Neural cell (in vitro differentiated cells): ENCODE measurements at regions not wholly inside any gene's neighbourhood (a gene's known extent, or its start where the extent isn't known, plus 50 kb on each side); places are given as distances from the start of the nearest gene placed in this dataset.

Source experiments
- EP300 ChIP-seq: fragments of 450-650 bp; conservative IDR thresholded peaks from 2 replicates; pipeline ENCODE4 v1.6.1; 2014; ENCODE audit warnings: antibody characterized with exemption, mild to moderate bottlenecking, moderate library complexity; ENCODE audit not compliant: poor library complexity, severe bottlenecking
- EZH2 ChIP-seq: fragments of 200-600, 300-800 bp; shearing (Covaris generic), sonication (generic); IDR thresholded peaks from 2 replicates; pipeline ENCODE4 v1.6.1; 2014; ENCODE audit warnings: antibody characterized with exemption, low read length, borderline replicate concordance, mild to moderate bottlenecking; ENCODE audit not compliant: insufficient read depth, poor library complexity, severe bottlenecking
- MXI1 ChIP-seq: fragments of 450-650 bp; conservative IDR thresholded peaks from 2 replicates; pipeline ENCODE4 v1.6.1; 2014; ENCODE audit warnings: antibody characterized with exemption, mild to moderate bottlenecking; ENCODE audit not compliant: poor library complexity, severe bottlenecking
- POLR2AphosphoS5 ChIP-seq: IDR thresholded peaks from 2 replicates; pipeline ENCODE4 v1.6.1; 2012
- RAD21 ChIP-seq: fragments of 450-650 bp; conservative IDR thresholded peaks from 2 replicates; pipeline ENCODE4 v1.6.1; 2014; ENCODE audit warnings: antibody characterized with exemption, mild to moderate bottlenecking, moderate library complexity
- REST ChIP-seq: IDR thresholded peaks from 2 replicates; pipeline ENCODE4 v1.6.1; 2012; ENCODE audit warnings: borderline replicate concordance
- SMC3 ChIP-seq: fragments of 450-650 bp; conservative IDR thresholded peaks from 2 replicates; pipeline ENCODE4 v1.6.1; 2014; ENCODE audit warnings: antibody characterized with exemption, mild to moderate bottlenecking, moderate library complexity; ENCODE audit not compliant: poor library complexity
- TAF1 ChIP-seq: IDR thresholded peaks from 2 replicates; pipeline ENCODE4 v1.6.1; 2012; ENCODE audit warnings: low read depth
- TF ChIP-seq, protein P1 (sequence below): fragments of 450-650 bp; IDR thresholded peaks from 2 replicates; pipeline ENCODE4 v1.5.1; 2014; ENCODE audit warnings: antibody characterized with exemption, mild to moderate bottlenecking, moderate library complexity; ENCODE audit not compliant: poor library complexity, severe bottlenecking

- TF ChIP-seq, protein P1, sequence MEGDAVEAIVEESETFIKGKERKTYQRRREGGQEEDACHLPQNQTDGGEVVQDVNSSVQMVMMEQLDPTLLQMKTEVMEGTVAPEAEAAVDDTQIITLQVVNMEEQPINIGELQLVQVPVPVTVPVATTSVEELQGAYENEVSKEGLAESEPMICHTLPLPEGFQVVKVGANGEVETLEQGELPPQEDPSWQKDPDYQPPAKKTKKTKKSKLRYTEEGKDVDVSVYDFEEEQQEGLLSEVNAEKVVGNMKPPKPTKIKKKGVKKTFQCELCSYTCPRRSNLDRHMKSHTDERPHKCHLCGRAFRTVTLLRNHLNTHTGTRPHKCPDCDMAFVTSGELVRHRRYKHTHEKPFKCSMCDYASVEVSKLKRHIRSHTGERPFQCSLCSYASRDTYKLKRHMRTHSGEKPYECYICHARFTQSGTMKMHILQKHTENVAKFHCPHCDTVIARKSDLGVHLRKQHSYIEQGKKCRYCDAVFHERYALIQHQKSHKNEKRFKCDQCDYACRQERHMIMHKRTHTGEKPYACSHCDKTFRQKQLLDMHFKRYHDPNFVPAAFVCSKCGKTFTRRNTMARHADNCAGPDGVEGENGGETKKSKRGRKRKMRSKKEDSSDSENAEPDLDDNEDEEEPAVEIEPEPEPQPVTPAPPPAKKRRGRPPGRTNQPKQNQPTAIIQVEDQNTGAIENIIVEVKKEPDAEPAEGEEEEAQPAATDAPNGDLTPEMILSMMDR = no peak
- no peak for TF ChIP-seq EZH2
- no peak for TF ChIP-seq RAD21
- TF ChIP-seq POLR2AphosphoS5 = no peak
- TF ChIP-seq TAF1 = no peak
- TF ChIP-seq REST = no peak
- TF ChIP-seq MXI1 = no peak
- no peak for TF ChIP-seq EP300
- no peak for TF ChIP-seq SMC3
Observed at GRCh38 chr1:95957748-95958147, 723.7 kb downstream of the RWDD3 start.
